ENCODE measurements at regions not wholly inside any gene's neighbourhood (a gene's known extent, or its start where the extent isn't known, plus 50 kb on each side); places are given as distances from the start of the nearest gene placed in this dataset.

DNA sequence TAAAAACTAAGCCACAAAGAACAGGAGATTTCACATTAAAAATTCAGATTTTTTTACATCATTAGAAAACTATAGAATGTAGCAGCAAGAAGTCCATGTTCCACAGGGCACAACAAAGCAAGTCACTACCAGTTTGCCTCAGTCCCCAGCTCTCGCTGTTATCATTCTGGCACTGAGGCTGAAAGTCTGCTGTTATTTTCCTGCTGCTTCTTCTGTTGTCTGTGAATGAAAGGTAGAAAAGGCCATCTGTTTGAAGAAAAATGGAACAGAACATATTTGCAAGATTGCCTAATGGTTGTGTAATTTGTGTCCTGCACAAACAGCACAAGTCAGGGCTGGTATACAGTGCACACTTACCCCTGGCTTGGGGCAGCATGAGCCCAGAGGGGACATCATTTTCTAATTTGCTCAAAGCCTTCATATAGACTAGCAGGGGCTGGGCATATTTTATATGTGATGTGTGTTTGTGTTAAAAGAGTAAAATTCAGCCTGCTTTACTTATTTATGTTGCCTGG is 105.6 kb upstream of the COG2 start:
- no peak for DNase-seq (ENCODE audit: low read depth, low spot score)
- CTCF ChIA-PET = no interaction called here

DNA sequence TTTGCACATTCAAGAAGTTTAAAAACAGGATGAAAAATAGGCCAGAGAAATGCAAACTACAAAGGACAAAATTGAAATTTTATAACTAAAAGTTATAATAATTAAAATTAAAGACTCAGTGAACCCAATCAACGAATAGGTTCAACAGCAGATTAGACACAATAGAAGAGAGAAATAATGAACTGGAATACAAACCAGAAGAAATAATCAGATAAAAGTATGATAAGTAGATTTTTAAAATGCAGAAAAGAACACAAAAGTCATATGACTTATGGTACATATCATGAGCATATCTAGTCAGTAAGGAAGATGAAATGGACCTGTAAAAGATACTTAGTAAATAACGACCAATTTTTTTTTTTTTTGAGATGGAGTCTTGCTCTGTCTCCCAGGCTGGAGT is 108.1 kb upstream of the COG2 start:
- no peak overlapping the region for H3K4me3 ChIP-seq (ENCODE audit: low read depth, low read length)
- TF ChIP-seq, protein P1, sequence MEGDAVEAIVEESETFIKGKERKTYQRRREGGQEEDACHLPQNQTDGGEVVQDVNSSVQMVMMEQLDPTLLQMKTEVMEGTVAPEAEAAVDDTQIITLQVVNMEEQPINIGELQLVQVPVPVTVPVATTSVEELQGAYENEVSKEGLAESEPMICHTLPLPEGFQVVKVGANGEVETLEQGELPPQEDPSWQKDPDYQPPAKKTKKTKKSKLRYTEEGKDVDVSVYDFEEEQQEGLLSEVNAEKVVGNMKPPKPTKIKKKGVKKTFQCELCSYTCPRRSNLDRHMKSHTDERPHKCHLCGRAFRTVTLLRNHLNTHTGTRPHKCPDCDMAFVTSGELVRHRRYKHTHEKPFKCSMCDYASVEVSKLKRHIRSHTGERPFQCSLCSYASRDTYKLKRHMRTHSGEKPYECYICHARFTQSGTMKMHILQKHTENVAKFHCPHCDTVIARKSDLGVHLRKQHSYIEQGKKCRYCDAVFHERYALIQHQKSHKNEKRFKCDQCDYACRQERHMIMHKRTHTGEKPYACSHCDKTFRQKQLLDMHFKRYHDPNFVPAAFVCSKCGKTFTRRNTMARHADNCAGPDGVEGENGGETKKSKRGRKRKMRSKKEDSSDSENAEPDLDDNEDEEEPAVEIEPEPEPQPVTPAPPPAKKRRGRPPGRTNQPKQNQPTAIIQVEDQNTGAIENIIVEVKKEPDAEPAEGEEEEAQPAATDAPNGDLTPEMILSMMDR (IDR thresholded peaks at IDR 0.05; ENCODE audit: insufficient read depth, low read length, missing control alignments) = no peak
- ChIA-PET POLR2A (no interaction called here), CTCF (no interaction called here)
- DNase-seq (ENCODE audit: low read depth, low spot score) = no peak

More for the DNA sequence above, 105.6 kb upstream of the COG2 start:
- POLR2A ChIA-PET = no interaction called here
- no peak overlapping the region for H3K4me3 ChIP-seq (ENCODE audit: low read depth, low read length)
- TF ChIP-seq, protein P1 (IDR thresholded peaks at IDR 0.05; ENCODE audit: insufficient read depth, low read length, missing control alignments) = no peak

DNA sequence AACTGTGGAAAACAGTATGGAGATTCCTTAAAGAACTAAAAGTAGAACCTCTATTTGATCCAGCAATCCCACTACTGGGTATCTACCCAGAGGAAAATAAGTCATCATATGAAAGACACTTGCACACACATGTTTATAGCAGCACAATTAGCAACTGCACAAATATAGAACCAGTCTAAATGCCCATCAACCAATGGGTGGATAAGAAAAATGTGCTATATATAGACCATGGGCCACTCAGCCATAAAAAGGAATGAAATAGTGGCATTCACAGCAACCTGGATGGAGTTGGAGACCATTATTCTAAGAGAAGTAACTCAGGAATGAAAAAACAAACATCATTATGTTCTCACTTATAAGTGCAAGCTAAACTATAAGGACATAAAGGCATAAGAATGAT is 105.0 kb upstream of the PGBD5 start:
- DNase-seq (ENCODE audit: low read depth, low spot score) = no peak
- CTCF ChIA-PET = no interaction called here
- POLR2A ChIA-PET = no interaction called here
- TF ChIP-seq, protein P1 (IDR thresholded peaks at IDR 0.05; ENCODE audit: insufficient read depth, low read length, missing control alignments) = no peak
- no peak overlapping the region for H3K4me3 ChIP-seq (ENCODE audit: low read depth, low read length)

DNA sequence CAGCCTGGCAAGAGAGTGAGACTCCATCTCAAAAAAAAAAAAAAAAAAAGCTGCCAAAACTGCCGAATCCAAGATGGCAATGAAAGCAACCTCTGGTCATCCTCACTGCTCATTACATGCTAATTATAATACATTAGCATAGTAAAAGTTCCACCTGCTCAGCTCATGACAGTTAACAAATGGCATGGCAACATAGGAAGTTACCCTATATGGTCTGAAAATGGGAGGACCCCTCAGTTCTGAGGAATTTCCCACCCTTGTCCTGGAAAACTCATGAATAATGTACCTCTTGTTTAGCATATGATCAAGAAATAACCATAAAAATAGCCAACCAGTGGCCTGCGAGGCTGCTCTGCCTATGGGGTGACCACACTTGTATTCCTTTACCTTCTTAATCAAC is 93.1 kb upstream of the PGBD5 start:
- POLR2A ChIA-PET = no interaction called here
- TF ChIP-seq, protein P1 (IDR thresholded peaks at IDR 0.05; ENCODE audit: insufficient read depth, low read length, missing control alignments) = no peak
- DNase-seq (ENCODE audit: low read depth, low spot score) = no peak
- CTCF ChIA-PET = no interaction called here
- no peak overlapping the region for H3K4me3 ChIP-seq (ENCODE audit: low read depth, low read length)

DNA sequence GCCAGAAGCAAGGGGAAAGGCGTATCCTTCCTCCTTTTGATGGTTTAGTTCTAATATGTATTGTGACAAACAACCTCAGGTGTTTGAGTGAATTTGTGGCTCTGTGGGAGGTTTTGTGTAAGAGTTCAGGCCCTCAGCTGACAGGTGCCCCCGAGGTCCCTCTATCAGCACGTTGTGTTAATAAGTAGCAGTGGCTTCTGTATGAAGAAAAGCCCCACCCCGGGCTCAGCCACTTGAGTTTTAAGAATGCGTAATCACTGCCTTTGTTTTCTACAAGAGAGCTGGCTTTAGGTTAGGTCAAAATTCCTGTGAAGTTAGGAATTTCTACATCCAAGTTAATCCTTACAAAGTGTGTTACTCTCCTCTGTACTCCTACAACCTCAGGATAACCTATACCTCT is 92.4 kb upstream of the PGBD5 start:
- TF ChIP-seq, protein P1 (IDR thresholded peaks at IDR 0.05; ENCODE audit: insufficient read depth, low read length, missing control alignments) = no peak
- no peak for DNase-seq (ENCODE audit: low read depth, low spot score)
- CTCF ChIA-PET = no interaction called here
- no peak overlapping the region for H3K4me3 ChIP-seq (ENCODE audit: low read depth, low read length)
- POLR2A ChIA-PET = no interaction called here

DNA sequence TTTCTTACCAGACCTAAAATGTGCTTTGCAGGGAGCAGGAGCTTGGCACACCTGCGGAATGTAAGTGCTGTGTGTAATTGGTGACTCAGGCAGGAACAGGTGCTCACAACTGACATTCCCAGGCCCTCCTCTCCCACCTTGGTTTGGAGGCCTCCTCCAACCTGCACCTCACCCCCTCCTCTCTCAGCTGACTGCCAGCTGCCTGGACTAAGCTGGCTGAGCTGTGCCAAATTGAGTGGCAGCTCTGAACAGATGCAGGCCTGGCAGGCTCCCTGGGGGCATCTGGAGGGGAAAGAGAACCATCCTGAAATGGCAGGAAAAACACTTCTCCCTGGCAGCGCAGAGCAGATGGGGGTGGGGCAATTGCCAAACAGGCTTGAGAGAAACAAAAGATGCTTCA is 91.7 kb upstream of the PGBD5 start:
- DNase-seq (ENCODE audit: low read depth, low spot score) = no peak
- CTCF ChIA-PET = no interaction called here

More for the DNA sequence above, 91.7 kb upstream of the PGBD5 start:
- POLR2A ChIA-PET = no interaction called here
- no peak overlapping the region for H3K4me3 ChIP-seq (ENCODE audit: low read depth, low read length)
- TF ChIP-seq, protein P1 (IDR thresholded peaks at IDR 0.05; ENCODE audit: insufficient read depth, low read length, missing control alignments) = no peak

Data from AG04449 (cell line).